ENCODE measurements at regions not wholly inside any gene's neighbourhood (a gene's known extent, or its start where the extent isn't known, plus 50 kb on each side); places are given as distances from the start of the nearest gene placed in this dataset.
A peak's percentile ranks its signal among the peaks of the same experiment; 100 is the strongest.

GRCh38 chr2:180524499-180524898 lies 455.9 kb upstream of the UBE2E3 start:
- H3K4me1 ChIP-seq (ENCODE audit: insufficient read depth) = peaks cover 50% of the 10 kb centered on the region
- peak overlapping the region; percentile 86 for H3K27ac ChIP-seq
- H3K27me3 ChIP-seq (replicated peaks; ENCODE audit: insufficient read depth) = no peaks in the 10 kb centered on the region
- H3K4me3 ChIP-seq = peak overlapping the region; percentile 37
- 98 to 100% methylated on average over 2 of the region's 2 CpGs for WGBS, 2 experiments (ENCODE audit: low coverage in 1 of 2, low lambda C conversion rate in 2 of 2, missing lambda C conversion rate in 2 of 2)
- in situ Hi-C loops (cut with MboI) = no loop called here
- TF ChIP-seq EZH2 (IDR thresholded peaks at IDR 0.05; ENCODE audit: insufficient read depth, poor library complexity, severe bottlenecking) (no peak), EZH2phosphoT487 (IDR thresholded peaks at IDR 0.05; ENCODE audit: insufficient read depth, low read depth) (no peak)
- H3K36me3 ChIP-seq (ENCODE audit: low read depth) = no peaks in the 10 kb centered on the region
- H4K20me1 ChIP-seq (ENCODE audit: insufficient read depth) = no peaks in the 10 kb centered on the region
- DNase-seq = peak; percentile 24
- peak overlapping the region; percentile 61 for H3K9ac ChIP-seq
- H3K4me2 ChIP-seq (ENCODE audit: unreplicated experiment) = peak overlapping the region; percentile 80
- H3F3A ChIP-seq (ENCODE audit: insufficient read depth) = peaks cover 47% of the 10 kb centered on the region
- H3K79me2 ChIP-seq (ENCODE audit: insufficient read depth) = no peaks in the 10 kb centered on the region
- H2AFZ ChIP-seq = peak overlapping the region; percentile 36
- H3K9me3 ChIP-seq (ENCODE audit: low read depth) = no peaks in the 10 kb centered on the region
- no peaks in the 10 kb centered on the region for H3K9me2 ChIP-seq (ENCODE audit: insufficient read depth)

- H4K20me1 ChIP-seq (ENCODE audit: insufficient read depth) = no peaks in the 10 kb centered on the region
- TF ChIP-seq EZH2phosphoT487 (IDR thresholded peaks at IDR 0.05; ENCODE audit: insufficient read depth, low read depth) (peak; percentile 94), EZH2 (IDR thresholded peaks at IDR 0.05; ENCODE audit: insufficient read depth, poor library complexity, severe bottlenecking) (no peak)
Measured at GRCh38 chr2:180523621-180524340, 456.6 kb upstream of the UBE2E3 start.

GRCh38 chr2:180520921-180521581 lies 459.4 kb upstream of the UBE2E3 start:
- Histone ChIP-seq H3K9ac (no peak overlapping the region), H4K20me1 (ENCODE audit: insufficient read depth) (no peaks in the 10 kb centered on the region), H3K4me2 (ENCODE audit: unreplicated experiment) (peak overlapping the region; percentile 24), H3K9me2 (ENCODE audit: insufficient read depth) (no peaks in the 10 kb centered on the region), H3K27me3 (replicated peaks; ENCODE audit: insufficient read depth) (no peaks in the 10 kb centered on the region), H3K4me3 (no peak overlapping the region), H2AFZ (no peak overlapping the region), H3K9me3 (ENCODE audit: low read depth) (no peaks in the 10 kb centered on the region), H3K36me3 (ENCODE audit: low read depth) (no peaks in the 10 kb centered on the region), H3K79me2 (ENCODE audit: insufficient read depth) (no peaks in the 10 kb centered on the region), H3K27ac (no peak overlapping the region), H3K4me1 (ENCODE audit: insufficient read depth) (peaks cover 57% of the 10 kb centered on the region), H3F3A (ENCODE audit: insufficient read depth) (peaks cover 55% of the 10 kb centered on the region)
- DNase-seq = peak; percentile 77
- in situ Hi-C loops (cut with MboI) = no loop called here
- TF ChIP-seq EZH2 (IDR thresholded peaks at IDR 0.05; ENCODE audit: insufficient read depth, poor library complexity, severe bottlenecking) = no peak
- TF ChIP-seq EZH2phosphoT487 (IDR thresholded peaks at IDR 0.05; ENCODE audit: insufficient read depth, low read depth) = no peak
- WGBS, 2 experiments (ENCODE audit: low coverage in 1 of 2, low lambda C conversion rate in 2 of 2, missing lambda C conversion rate in 2 of 2) = 24 to 25% methylated on average over 4 of the region's 4 CpGs

More at GRCh38 chr2:180523621-180524340, 456.6 kb upstream of the UBE2E3 start:
- no peaks in the 10 kb centered on the region for H3K9me3 ChIP-seq (ENCODE audit: low read depth)
- H3K4me1 ChIP-seq (ENCODE audit: insufficient read depth) = peaks cover 57% of the 10 kb centered on the region
- no peaks in the 10 kb centered on the region for H3K36me3 ChIP-seq (ENCODE audit: low read depth)
- peaks cover 54% of the 10 kb centered on the region for H3F3A ChIP-seq (ENCODE audit: insufficient read depth)
- H3K9ac ChIP-seq = peak overlapping the region; percentile 61
- H3K4me2 ChIP-seq (ENCODE audit: unreplicated experiment) = peak overlapping the region; percentile 80
- peak overlapping the region; percentile 50 for H2AFZ ChIP-seq
- no peaks in the 10 kb centered on the region for H3K9me2 ChIP-seq (ENCODE audit: insufficient read depth)
- 1 to 2% methylated on average over 6 of the region's 6 CpGs for WGBS, 2 experiments (ENCODE audit: low coverage in 1 of 2, low lambda C conversion rate in 2 of 2, missing lambda C conversion rate in 2 of 2)
- no peaks in the 10 kb centered on the region for H3K27me3 ChIP-seq (replicated peaks; ENCODE audit: insufficient read depth)
- H3K79me2 ChIP-seq (ENCODE audit: insufficient read depth) = no peaks in the 10 kb centered on the region
- in situ Hi-C loops (cut with MboI) = no loop called here
- DNase-seq = peak; percentile 94
- H3K4me3 ChIP-seq = peak overlapping the region; percentile 41
- peak overlapping the region; percentile 86 for H3K27ac ChIP-seq

GRCh38 chr2:180520206-180520605 lies 460.2 kb upstream of the UBE2E3 start:
- H3K4me2 ChIP-seq (ENCODE audit: unreplicated experiment) = no peak overlapping the region
- H2AFZ ChIP-seq = no peak overlapping the region
- H3K9me3 ChIP-seq (ENCODE audit: low read depth) = no peaks in the 10 kb centered on the region
- H3F3A ChIP-seq (ENCODE audit: insufficient read depth) = peaks cover 55% of the 10 kb centered on the region
- H3K36me3 ChIP-seq (ENCODE audit: low read depth) = no peaks in the 10 kb centered on the region
- H3K27me3 ChIP-seq (replicated peaks; ENCODE audit: insufficient read depth) = no peaks in the 10 kb centered on the region
- H4K20me1 ChIP-seq (ENCODE audit: insufficient read depth) = no peaks in the 10 kb centered on the region
- H3K9ac ChIP-seq = no peak overlapping the region
- in situ Hi-C loops (cut with MboI) = no loop called here
- H3K79me2 ChIP-seq (ENCODE audit: insufficient read depth) = no peaks in the 10 kb centered on the region
- no peak overlapping the region for H3K27ac ChIP-seq
- TF ChIP-seq EZH2 (IDR thresholded peaks at IDR 0.05; ENCODE audit: insufficient read depth, poor library complexity, severe bottlenecking) (no peak), EZH2phosphoT487 (IDR thresholded peaks at IDR 0.05; ENCODE audit: insufficient read depth, low read depth) (no peak)
- H3K4me3 ChIP-seq = no peak overlapping the region
- no peaks in the 10 kb centered on the region for H3K9me2 ChIP-seq (ENCODE audit: insufficient read depth)
- peak; percentile 28 for DNase-seq
- H3K4me1 ChIP-seq (ENCODE audit: insufficient read depth) = peaks cover 57% of the 10 kb centered on the region
